ENCODE measurements at regions not wholly inside any gene's neighbourhood (a gene's known extent, or its start where the extent isn't known, plus 50 kb on each side); places are given as distances from the start of the nearest gene placed in this dataset.

DNA sequence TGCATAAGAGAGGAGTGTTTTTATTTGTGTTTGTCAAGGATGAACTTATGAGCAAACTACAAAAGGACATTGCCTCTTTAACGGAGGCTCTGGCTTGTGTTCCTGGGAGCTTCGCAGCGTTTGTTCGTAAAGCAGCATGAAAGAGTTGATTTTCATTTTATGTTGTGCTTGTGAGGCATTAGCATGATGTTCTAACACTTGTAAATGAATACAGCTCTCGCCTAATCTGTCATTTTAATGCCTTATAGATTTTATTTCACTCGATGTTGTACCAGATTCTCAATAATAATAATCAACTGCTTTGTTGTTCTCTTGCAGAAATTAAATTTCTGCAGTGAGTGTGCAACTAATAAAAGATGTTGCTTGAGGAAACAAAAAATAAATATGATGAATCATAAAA is 687.3 kb upstream of the FANCL start:
- DNase-seq (ENCODE audit: low spot score) (no peak), FAIRE-seq (no peak)

GRCh38 chr2:58926112-58926511 is 685.0 kb upstream of the FANCL start:
- DNase-seq (ENCODE audit: low spot score) (no peak), FAIRE-seq (no peak)

GRCh38 chr2:58925676-58926081 is 684.6 kb upstream of the FANCL start:
- no peak for DNase-seq (ENCODE audit: low spot score)
- no peak for FAIRE-seq

DNA sequence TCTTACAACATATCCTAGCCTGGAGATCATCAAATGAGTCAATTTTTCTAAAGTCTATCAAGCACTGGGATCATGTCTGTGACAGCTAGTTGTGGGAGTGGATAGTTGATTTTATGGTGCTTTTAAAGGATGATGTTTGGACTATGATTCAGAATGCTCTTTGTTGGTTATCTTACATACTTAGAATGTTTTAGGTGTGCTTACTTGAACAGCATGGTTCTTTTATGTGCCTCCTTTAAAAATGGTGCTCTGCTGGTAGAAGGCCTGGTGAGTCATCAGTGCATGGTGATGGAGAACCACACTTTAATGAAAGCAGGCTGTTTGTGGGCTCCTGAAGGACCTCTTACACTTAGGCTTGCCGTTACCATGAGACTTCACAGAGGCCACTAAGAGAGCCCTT is 682.7 kb upstream of the FANCL start:
- DNase-seq (ENCODE audit: low spot score) (no peak), FAIRE-seq (no peak)

GRCh38 chr2:58922245-58922644 is 681.1 kb upstream of the FANCL start:
- DNase-seq (ENCODE audit: low spot score) (no peak), FAIRE-seq (no peak)

- FAIRE-seq (no peak), DNase-seq (ENCODE audit: low spot score) (no peak)
These were observed 680.6 kb upstream of the FANCL start for GRCh38 chr2:58921676-58922075.

GRCh38 chr2:58920001-58920400 is 678.9 kb upstream of the FANCL start:
- no peak for FAIRE-seq
- no peak for DNase-seq (ENCODE audit: low spot score)

DNA sequence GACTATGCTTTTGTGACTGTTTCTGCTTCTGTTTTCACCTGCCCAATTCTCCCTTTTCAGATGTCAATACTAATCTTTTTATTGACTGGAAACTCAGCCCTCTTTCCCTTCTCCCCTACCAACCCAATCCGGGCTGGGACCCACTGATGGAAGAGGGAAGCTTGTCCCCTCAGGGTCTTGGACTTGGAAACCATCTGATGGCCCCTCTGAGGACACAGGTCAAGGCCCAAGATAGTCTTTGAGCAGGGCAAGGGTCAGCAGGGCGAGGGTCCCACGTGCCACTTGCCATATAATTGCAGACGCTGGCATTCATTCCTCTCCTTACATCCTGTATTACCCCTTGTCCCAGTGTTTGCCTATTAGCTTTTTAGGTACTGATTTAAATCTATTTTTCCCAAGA is 678.2 kb upstream of the FANCL start:
- no peak for DNase-seq (ENCODE audit: low spot score)
- FAIRE-seq, result no peak

GRCh38 chr2:58918141-58918540 is 677.0 kb upstream of the FANCL start:
- DNase-seq (ENCODE audit: low spot score) (no peak), FAIRE-seq (no peak)

DNA sequence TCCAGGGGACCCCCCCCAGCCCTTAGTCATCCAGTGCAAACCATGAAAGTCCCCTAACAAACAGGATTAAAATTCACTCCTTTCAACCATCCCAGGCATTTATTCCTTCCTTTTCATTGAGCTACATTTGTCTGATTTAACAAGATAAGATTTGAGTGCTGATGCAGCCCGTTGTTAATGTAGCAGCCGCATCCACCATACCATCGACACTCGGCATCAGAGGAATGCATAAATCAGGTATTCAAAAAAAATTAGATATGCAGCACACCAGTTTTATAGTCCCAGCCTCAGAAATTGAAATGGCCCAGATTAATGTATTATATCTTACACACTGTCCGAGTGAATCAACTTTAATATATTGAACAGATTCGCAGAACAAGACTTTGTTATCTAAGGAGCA is 676.5 kb upstream of the FANCL start:
- DNase-seq (ENCODE audit: low spot score), result no peak
- no peak for FAIRE-seq

- DNase-seq (ENCODE audit: low spot score) (no peak), FAIRE-seq (no peak)
These were observed 674.9 kb upstream of the FANCL start for GRCh38 chr2:58916063-58916462.

DNA sequence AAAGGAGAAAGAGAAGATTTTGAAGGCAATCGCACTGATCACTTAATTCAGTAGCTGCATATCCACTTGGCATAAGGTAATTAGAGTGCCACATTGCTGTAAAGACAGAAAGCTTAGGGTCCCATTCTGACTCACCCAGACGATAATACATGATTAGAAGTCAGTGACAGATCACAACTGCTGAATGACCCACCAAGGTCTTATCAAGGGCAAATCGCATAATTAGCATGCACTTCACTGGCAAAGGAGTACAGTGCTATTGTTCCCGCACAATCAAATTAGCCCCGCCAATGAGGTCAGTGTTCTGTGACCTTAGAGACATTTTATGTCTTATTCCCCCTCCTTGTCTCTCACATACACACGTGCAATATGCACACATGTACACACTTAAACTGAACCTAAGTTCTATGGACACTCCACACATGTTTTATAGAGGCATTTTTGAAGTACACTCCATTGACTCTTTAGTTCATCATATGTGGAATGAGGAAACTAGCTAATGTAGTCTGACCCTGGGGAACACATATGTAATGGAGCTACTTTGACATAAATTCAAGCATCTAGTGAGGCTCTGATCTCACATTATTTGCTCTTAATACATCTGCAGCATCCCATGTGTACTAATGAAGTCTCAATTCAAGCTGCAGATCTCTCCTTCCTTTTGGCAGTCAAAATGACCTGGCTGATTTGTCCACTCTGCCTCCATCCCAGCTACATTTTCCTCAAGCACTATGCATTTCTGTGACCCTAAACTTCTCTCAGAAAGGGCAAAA is 673.8 kb upstream of the FANCL start:
- DNase-seq (ENCODE audit: low spot score) (no peak), FAIRE-seq (no peak)

- FAIRE-seq (no peak), DNase-seq (ENCODE audit: low spot score) (no peak)
These were observed 672.1 kb upstream of the FANCL start for GRCh38 chr2:58913082-58913726.

- FAIRE-seq (no peak), DNase-seq (ENCODE audit: low spot score) (no peak)
These were observed 670.8 kb upstream of the FANCL start for GRCh38 chr2:58911877-58912276.

DNA sequence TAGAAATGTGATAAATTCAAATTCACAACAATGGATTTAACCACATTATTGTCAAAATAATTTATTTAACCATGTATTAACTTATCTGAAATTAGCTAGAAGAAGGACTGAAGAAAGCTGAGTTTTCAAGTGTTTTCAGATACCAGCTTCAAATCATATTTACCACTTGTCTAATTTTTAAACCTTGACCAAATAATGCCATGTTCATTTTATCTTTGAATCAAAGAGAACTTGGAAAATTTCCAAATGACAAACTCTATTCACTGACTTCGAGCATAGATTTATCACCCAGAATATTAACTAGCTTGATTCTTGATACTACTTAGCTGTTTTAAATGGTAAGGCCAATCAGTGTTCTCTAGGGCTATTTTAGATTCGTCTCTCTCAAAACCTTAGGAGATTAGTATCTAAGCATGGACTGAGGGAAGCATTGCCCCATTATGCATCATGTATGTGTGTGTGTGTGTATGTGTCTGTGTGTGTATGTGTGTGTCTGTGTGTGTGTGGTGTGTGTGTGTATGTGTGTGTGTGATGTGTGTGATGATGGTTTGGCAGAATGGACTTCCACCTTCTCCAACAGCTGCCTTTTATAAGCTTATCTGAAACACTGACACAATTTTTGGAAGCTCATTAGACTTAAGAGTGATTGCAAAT is 667.5 kb upstream of the FANCL start:
- DNase-seq (ENCODE audit: low spot score) (no peak), FAIRE-seq (no peak)

DNA sequence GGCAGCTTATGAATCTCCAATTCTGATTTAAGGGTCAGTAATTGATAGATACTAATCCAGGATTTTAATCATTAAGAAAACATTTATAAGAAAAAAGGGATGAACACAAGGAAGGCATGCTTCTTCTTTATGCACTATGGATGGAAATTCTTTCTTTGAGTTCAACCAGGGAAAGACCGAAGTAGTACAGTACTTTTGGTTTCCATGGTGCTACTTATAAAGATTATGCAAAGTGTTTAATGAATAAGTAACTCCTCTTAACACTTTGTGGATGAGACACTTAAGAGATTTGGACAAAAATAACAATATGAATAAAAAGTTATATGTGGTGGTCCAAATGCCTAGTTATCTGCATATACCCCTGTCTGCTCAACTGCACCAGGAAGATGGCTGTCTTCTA is 666.5 kb upstream of the FANCL start:
- no peak for DNase-seq (ENCODE audit: low spot score)
- FAIRE-seq, result no peak

DNA sequence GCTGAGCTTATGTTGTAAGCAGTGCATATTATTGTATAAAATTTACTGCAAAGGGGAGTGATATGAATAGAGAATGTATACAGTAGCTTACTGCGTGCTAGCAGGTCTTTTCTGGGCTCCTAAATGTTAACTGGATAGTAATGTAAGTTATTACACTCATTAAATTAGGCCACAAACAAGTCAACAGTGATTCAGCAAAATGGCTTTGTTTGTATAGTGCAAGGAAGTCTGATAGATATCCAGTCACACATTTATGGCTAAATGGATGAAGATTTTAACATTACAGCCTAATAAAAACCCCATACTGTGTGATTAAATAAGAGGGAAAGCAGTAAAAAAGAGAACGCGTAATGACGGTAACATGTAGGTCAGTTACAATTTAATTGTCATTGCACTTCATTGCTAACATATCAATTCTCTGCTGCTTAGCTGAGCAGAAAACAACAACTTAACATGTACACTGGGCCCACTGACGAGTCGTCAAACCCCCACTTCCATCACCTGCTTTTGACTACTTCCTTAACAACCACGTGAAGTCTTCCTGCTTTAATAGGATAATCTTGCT is 665.0 kb upstream of the FANCL start:
- no peak for FAIRE-seq

DNA sequence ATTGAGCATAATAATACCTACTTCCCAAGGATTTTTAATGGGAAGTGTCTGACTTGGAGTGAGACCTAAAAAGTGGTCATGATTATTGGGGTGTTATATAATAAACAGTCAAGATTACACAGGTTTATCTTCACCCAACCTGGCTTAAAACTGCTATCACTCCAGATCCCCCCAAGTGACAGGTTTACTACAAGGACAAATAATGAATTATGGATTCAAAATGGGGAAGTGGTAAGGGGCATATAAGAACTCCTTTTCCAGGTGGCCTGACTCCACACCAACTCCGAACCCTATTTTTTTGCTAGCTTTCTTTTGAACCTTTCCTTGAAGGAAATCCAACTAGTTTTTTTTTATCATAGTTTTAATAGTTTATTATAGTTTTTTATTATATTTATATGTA is 663.0 kb upstream of the FANCL start:
- no peak for DNase-seq (ENCODE audit: low spot score)

More for the DNA sequence above, 665.0 kb upstream of the FANCL start:
- DNase-seq (ENCODE audit: low spot score), result no peak

DNA sequence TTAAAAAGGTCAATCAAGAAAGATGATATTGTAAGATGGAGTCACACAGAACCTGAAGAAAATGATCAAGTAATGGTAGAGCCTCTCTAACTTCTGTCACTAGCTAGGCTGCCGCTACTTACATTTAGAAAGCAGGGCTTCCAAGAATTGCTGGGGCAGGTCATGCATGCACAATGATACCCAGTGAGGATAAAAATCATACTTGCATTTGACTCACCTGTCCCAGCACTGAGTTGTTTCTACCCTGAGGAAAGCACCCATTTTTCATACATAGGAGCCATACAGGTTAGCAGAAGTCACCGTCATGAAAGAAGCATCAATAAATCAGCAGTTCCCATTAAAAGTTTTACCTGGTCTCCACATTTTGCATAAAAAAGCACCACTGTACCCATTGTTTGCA is 662.3 kb upstream of the FANCL start:
- FAIRE-seq (no peak), DNase-seq (ENCODE audit: low spot score) (no peak)

More for the DNA sequence above, 663.0 kb upstream of the FANCL start:
- no peak for FAIRE-seq

DNA sequence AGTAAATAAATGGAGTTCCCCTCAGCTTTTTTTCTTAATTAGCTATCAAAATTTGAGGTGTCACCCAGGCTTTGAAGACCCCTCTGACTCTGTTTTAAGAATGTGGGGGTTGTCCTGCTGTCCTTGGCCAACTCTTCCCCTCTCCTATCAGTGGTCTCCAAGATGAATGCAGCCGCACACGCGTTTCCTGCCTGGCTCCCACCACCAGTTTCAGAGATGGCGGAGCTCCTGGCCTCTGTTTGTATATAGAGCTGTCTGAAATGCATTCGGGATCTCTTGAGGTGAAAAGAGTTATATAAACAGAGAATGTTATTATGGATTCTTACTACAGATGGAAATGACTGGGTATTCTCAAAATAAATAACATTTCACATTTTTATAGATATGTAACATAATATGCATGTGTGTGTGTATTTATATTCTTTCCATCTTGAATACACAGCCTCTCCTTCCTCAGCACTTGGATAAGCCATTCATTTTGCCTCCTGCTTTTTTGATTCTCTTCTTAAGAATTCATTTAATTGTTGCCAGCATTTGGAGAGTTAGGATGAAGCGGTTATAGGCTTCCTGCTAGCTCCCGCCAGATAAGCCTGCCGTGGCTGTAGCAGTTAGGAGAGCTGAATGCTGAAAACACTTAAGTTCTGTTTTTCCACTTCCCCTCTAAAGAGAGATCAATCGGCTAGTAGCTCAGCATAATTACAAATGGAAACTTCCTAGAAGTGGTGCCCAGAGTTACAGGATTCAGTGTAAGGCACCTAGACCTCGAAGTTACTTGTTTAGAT is 659.3 kb upstream of the FANCL start:
- FAIRE-seq (no peak), DNase-seq (ENCODE audit: low spot score) (no peak)

DNA sequence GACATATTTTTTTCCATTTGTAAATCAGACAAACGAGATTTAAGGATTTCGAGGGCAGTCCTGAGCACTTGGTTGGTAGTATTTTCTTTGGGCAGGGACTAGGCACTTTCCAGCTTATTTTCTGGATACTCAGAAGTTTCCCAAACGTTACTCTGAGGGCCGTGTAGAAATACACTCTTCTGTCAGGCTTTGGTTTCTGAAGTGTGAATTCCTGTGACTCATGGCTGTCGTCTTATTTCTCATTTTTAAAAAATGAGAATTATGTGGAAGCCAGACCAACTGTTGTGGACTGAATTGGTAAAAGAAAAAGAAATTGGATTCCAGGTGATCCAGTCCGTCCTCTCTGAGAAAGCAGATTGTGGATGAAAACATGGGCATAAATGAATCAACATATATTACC is 658.6 kb upstream of the FANCL start:
- FAIRE-seq (no peak), DNase-seq (ENCODE audit: low spot score) (no peak)

- DNase-seq (ENCODE audit: low spot score), result no peak
- no peak for FAIRE-seq
These were observed 655.5 kb upstream of the FANCL start for GRCh38 chr2:58896638-58897037.
